Neuron (in vitro differentiated cells): ENCODE measurements at regions not wholly inside any gene's neighbourhood (a gene's known extent, or its start where the extent isn't known, plus 50 kb on each side); places are given as distances from the start of the nearest gene placed in this dataset.

Experiments
- H2AFZ ChIP-seq: one replicate; pipeline ENCODE4 v1.6.1; 2013; ENCODE audit warnings: low read depth, mild to moderate bottlenecking, inconsistent platforms, low read length, moderate library complexity
- H3K27me3 ChIP-seq: one replicate; pipeline ENCODE4 v1.6.1; 2013; ENCODE audit warnings: low read length; ENCODE audit not compliant: insufficient read depth
- H3K36me3 ChIP-seq: one replicate; pipeline ENCODE4 v1.6.1; 2013; ENCODE audit warnings: low read length; ENCODE audit not compliant: insufficient read depth
- H3K4me1 ChIP-seq: one replicate; pipeline ENCODE4 v1.6.1; 2013; ENCODE audit warnings: low read length; ENCODE audit not compliant: insufficient read depth
- H3K4me3 ChIP-seq: 2 replicates; pipeline ENCODE4 v1.5.1; 2013; ENCODE audit warnings: mild to moderate bottlenecking, low read length, moderate library complexity
- H3K9me3 ChIP-seq: one replicate; pipeline ENCODE4 v1.6.1; 2013; ENCODE audit warnings: low read length

DNA sequence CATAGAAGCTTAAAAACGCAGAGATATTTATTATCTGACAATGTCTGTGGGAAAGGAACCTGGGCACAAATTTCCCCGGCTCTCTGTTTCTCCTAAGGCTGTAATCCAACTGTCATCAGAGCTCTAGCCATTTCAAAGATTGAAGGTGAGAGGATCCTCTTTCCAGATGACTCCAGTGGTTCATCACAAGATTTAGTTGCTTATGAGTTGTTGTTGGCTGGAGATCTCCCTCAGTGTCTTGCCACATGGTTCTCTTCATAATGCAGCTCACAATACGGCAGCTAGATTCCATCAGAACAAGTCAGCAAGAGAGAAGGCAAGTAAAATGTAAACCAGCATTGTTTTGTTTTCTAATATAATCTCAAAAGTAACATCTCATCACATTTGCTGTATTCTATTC is 369.4 kb downstream of the GASK1B start:
- H3K4me1 ChIP-seq = peaks cover 15% of the 10 kb centered on the region
- no peak overlapping the region for H3K4me3 ChIP-seq
- H3K9me3 ChIP-seq = no peaks in the 10 kb centered on the region
- no peaks in the 10 kb centered on the region for H3K27me3 ChIP-seq
- no peak overlapping the region for H2AFZ ChIP-seq
- H3K36me3 ChIP-seq = no peaks in the 10 kb centered on the region

DNA sequence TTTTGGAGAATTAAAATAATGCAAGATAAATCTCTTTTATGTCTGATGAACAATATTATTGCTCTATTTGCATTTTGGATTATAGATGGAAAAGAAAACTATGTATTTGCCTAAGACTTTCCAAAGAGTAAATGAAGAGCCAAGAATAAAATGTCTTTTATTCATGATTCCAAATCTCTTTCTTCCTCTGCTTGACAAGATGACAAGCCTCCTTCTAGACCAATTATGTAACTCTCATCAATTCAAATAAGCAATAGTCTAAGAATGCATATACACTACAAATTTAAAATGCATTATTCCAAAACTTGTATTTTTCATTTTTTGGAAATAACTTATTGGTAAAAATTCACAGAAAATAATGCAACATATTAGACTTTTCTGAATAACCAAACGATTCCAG is 377.3 kb downstream of the GASK1B start:
- Histone ChIP-seq H3K4me1 (no peaks in the 10 kb centered on the region), H3K27me3 (no peaks in the 10 kb centered on the region), H3K9me3 (no peaks in the 10 kb centered on the region), H3K4me3 (no peak overlapping the region), H3K36me3 (no peaks in the 10 kb centered on the region), H2AFZ (no peak overlapping the region)

DNA sequence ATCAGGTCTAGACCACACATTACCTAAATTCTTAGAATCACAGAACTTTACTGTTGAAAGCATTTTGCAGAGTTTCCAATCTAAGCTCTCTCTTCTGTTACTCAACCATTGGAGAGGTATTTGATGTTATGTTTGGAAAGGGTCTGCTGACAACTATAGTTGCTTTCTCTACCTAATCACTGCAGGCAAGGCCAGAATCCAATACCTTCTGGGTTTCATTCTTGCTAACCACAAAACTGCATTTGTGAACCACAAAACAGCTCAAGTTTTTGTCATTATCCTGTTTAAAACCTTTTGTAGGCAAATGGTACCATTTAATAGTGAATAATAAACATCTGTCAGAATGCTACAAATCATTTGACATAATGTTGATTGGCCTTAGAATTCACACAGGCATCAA is 380.1 kb downstream of the GASK1B start:
- peaks cover 5% of the 10 kb centered on the region for H3K4me1 ChIP-seq
- no peaks in the 10 kb centered on the region for H3K36me3 ChIP-seq
- no peak overlapping the region for H3K4me3 ChIP-seq
- H2AFZ ChIP-seq = no peak overlapping the region
- H3K9me3 ChIP-seq = no peaks in the 10 kb centered on the region
- H3K27me3 ChIP-seq = no peaks in the 10 kb centered on the region

DNA sequence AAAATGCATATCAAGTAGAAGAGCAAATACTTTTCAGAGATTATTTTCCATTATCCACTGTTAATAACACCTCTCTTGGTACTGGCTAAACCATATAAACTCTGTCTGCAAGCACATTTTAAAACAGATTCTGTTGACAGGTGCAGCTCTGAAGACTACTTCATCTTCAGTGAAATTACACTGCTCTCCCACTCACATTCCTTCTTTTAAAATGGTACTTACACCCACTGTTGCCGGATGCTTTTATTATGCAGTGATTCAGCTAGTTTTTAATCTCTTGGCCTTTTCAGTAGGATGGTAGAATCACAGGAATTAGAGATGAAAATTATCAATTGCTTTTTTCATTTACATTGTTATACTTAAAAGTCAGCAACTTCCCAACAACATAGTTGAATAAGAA is 381.6 kb downstream of the GASK1B start:
- Histone ChIP-seq H3K36me3 (no peaks in the 10 kb centered on the region), H2AFZ (no peak overlapping the region), H3K4me1 (peaks cover 5% of the 10 kb centered on the region), H3K27me3 (no peaks in the 10 kb centered on the region), H3K9me3 (no peaks in the 10 kb centered on the region), H3K4me3 (no peak overlapping the region)

DNA sequence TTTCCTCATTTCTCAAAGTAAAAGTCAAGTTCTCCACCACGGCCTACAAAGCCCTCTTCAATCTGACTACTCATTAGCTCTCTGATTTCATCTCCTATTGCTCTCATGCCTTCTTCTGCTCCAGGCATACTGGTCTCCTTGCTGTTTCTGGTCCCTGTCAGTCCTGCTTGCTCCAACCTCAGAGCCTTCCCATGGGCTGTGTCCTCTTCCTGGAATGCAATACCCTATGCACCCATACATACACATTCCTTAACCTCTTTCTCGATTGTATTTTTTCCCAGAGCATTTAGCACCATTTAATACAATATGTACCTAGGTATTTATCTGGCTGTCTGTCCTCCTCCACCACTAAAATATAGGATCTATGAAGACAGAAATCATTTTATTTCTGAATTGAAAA is 385.2 kb downstream of the GASK1B start:
- Histone ChIP-seq H2AFZ (no peak overlapping the region), H3K9me3 (no peaks in the 10 kb centered on the region), H3K36me3 (no peaks in the 10 kb centered on the region), H3K27me3 (no peaks in the 10 kb centered on the region), H3K4me1 (peaks cover 5% of the 10 kb centered on the region), H3K4me3 (no peak overlapping the region)

DNA sequence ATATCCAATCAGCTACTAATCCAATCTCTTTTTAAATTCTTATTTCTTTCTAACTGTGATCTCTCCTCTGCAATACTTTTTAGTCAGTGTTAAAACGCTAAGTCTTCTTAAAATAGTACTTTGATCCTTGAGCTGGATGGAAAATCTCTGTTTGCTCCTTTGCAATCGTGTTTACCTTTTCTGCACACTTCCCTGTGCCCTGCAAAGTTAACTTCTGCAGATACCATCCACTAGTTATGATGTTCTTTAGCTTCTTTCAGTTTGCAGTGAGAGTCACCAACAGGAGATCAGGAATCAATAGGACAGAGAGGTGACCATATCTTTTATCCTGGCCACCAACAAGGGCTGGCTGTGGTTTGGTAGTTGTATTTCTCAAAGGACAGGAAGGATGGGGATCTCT is 391.5 kb downstream of the GASK1B start:
- no peaks in the 10 kb centered on the region for H3K36me3 ChIP-seq
- H3K27me3 ChIP-seq = no peaks in the 10 kb centered on the region
- H3K9me3 ChIP-seq = no peaks in the 10 kb centered on the region
- no peak overlapping the region for H2AFZ ChIP-seq
- peaks cover 11% of the 10 kb centered on the region for H3K4me1 ChIP-seq
- no peak overlapping the region for H3K4me3 ChIP-seq

DNA sequence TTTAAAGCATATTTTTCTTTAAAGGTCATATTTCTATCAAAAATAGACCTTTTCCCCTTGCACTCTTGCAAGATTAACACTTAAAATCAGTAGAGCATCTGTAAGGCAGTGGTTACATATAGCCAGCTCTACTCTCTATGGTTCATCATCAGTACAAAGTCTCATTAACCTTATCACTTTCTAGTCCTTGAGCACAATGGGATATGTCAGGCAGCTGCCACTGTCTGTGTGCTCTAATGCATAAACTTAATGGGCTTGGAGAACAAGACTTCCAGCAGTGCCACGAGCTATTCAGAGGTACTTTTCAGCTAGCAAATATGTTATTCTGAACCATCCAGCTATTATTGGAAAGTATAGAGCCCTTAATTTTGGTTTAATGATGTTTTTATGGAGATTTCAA is 393.7 kb downstream of the GASK1B start:
- H2AFZ ChIP-seq = no peak overlapping the region

DNA sequence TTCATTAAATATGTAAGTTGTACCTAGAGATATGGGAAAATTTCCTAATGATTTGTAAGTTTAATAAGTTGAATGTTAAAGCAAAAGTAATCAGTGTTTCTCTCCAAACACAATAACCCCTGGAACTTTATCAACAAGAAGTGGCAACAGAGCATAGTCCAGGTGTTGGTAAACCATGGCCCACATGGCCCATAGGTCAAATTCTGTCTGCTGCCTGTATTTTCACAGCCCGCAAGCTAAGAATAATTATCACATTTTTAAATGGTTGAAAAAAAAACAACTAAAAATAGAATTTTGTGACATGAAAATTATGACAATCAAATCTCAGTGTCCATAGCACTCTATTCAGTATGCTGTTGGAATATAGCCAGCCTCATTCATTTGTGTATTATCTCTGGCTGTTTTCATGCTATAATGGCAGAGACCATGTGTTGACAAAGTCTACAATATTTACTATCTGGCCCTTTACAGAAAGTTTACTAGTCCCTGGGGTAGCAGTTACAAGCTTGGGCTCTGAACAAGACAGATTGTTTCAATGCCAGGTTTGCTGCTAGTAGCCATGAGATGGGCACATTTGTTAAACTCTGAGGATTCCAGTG is 395.8 kb downstream of the GASK1B start:
- H3K27me3 ChIP-seq = no peaks in the 10 kb centered on the region
- H3K9me3 ChIP-seq = no peaks in the 10 kb centered on the region
- peaks cover 11% of the 10 kb centered on the region for H3K4me1 ChIP-seq
- no peak overlapping the region for H3K4me3 ChIP-seq
- no peaks in the 10 kb centered on the region for H3K36me3 ChIP-seq
- no peak overlapping the region for H2AFZ ChIP-seq

More for the DNA sequence above, 393.7 kb downstream of the GASK1B start:
- Histone ChIP-seq H3K27me3 (no peaks in the 10 kb centered on the region), H3K4me3 (no peak overlapping the region), H3K4me1 (peaks cover 11% of the 10 kb centered on the region), H3K9me3 (no peaks in the 10 kb centered on the region), H3K36me3 (no peaks in the 10 kb centered on the region)

DNA sequence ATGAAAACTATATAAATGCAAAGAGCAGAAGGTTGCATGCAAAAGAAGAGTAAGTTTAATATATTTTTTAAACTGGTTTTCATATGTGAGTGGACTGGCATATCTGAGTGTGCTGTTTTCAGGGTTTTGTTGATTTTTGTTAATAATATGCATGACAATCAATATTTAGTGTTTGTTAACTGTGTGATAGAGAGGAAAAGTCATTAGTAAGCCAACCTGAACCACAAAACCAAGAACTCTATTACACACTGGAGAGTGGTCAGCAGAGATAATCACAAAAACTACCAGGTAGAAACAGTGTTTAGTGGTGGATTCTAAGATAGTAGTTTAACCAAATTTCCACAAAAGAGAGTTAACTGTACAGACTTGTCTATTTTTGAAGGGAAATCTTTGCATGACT is 396.9 kb downstream of the GASK1B start:
- Histone ChIP-seq H3K4me3 (no peak overlapping the region), H3K27me3 (no peaks in the 10 kb centered on the region), H3K4me1 (peaks cover 11% of the 10 kb centered on the region), H3K36me3 (no peaks in the 10 kb centered on the region), H3K9me3 (no peaks in the 10 kb centered on the region), H2AFZ (no peak overlapping the region)

DNA sequence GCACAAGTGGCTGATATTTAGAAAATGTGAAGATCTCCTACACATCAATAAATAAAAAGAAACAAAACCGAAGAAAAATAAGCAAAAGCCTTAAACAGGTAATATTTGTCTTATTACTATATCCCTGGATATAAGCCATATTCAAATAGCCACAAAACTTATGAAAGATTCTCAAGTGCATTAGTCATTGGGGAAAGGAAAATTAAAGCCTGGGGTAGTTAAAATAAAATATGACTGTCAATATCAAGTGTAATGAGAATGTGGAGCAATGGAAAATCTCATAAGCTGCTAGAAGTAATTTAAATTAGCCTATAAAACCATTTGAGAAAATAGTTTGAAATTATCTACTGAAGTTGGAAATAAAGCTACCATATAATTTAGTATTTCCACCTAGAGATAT is 399.9 kb downstream of the GASK1B start:
- Histone ChIP-seq H2AFZ (no peak overlapping the region), H3K9me3 (no peaks in the 10 kb centered on the region), H3K4me3 (no peak overlapping the region), H3K36me3 (no peaks in the 10 kb centered on the region), H3K4me1 (no peaks in the 10 kb centered on the region), H3K27me3 (no peaks in the 10 kb centered on the region)

DNA sequence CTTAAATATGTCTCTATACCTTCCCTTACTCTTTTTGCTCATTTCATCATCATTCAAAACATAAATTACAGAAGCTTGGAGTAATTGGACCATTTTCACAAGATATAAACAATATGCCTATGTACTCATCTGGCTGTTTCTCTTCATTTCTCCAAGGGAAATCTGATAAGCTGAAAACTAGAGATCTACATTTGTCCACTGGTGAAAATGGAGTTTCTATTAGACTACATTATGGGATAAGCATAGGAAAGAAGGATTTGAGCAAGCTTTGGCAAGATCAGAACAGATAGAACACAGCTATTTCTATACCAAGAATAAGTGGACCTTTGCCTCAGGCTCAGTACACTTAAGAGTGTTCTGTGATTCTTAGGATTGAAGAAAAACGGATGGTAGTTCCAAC is 404.4 kb downstream of the GASK1B start:
- Histone ChIP-seq H3K4me3 (no peak overlapping the region), H3K4me1 (no peaks in the 10 kb centered on the region), H3K36me3 (no peaks in the 10 kb centered on the region)

DNA sequence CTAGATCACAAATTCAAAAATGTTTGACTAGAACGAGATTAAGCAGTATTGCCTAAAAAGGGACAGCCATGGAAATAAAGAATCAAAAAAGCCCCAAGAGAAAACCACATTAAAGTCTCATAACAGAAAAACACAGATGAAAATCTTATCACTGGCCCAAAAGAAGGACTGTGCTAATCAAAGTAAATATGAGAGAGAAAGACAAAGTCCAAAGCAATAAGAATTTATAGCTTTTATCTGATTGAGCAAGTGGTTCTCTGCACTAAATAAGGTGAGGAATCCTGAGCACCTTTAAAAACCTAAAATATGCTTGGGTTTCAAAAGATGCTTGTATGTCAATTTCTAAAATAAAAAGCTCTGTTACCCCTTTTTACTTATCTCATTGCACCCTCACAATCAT is 409.3 kb downstream of the GASK1B start:
- H3K9me3 ChIP-seq = no peaks in the 10 kb centered on the region
- H2AFZ ChIP-seq = no peak overlapping the region
- no peaks in the 10 kb centered on the region for H3K4me1 ChIP-seq
- H3K4me3 ChIP-seq = no peak overlapping the region
- H3K36me3 ChIP-seq = no peaks in the 10 kb centered on the region
- H3K27me3 ChIP-seq = no peaks in the 10 kb centered on the region

More for the DNA sequence above, 404.4 kb downstream of the GASK1B start:
- H2AFZ ChIP-seq = no peak overlapping the region
- H3K27me3 ChIP-seq = no peaks in the 10 kb centered on the region
- no peaks in the 10 kb centered on the region for H3K9me3 ChIP-seq

DNA sequence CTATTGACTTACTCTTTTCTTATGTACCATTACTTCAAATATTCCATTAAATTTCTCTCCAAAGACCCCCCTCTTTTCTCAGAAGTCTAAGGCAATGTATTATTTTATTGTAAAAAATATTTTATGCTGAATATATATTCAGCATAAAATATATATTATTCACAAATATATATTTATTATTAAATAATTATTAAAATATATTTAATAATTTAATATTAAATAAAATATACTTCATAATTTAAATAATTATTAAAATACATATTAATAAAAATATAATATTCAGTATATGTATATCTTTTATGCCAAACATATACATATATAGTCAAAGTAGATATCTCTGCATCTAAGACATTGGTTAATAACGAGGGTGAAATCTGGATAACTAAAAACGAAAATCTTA is 418.4 kb downstream of the GASK1B start:
- Histone ChIP-seq H3K4me3 (no peak overlapping the region), H3K36me3 (no peaks in the 10 kb centered on the region), H2AFZ (no peak overlapping the region), H3K27me3 (no peaks in the 10 kb centered on the region), H3K9me3 (no peaks in the 10 kb centered on the region), H3K4me1 (no peaks in the 10 kb centered on the region)

DNA sequence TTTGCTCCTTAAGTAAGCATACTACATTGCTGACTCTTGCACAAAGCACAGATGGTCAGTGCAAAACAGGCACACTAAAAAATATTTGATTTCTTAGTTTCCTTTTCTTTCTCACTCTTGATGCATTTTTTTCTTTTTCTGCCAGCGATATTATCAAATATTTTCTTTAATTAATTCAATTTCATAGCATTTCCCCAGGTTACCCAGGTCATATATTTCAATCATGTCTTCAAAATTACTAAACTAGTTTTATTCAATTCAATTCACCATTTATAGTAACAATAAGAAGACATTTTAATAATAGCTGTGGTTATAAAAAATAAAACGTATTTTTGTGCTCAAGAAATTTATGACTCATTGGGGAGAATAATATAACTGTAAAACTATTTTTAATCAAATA is 421.2 kb downstream of the GASK1B start:
- H3K36me3 ChIP-seq = no peaks in the 10 kb centered on the region
- no peaks in the 10 kb centered on the region for H3K4me1 ChIP-seq
- H3K27me3 ChIP-seq = no peaks in the 10 kb centered on the region
- H3K4me3 ChIP-seq = no peak overlapping the region
- no peaks in the 10 kb centered on the region for H3K9me3 ChIP-seq
- H2AFZ ChIP-seq = no peak overlapping the region
